Pancreas (tissue), 10 donors: ENCODE measurements at regions not wholly inside any gene's neighbourhood (a gene's known extent, or its start where the extent isn't known, plus 50 kb on each side); places are given as distances from the start of the nearest gene placed in this dataset.
A peak's percentile ranks its signal among the peaks of the same experiment; 100 is the strongest.

ENCODE experiments used
- ATAC-seq, 4 donors: fragments of 200-7000 bp; cut with Tn5 transposase; one replicate each; pipeline versions ENCODE4 v1.8.0 to v1.9.1; 2020; ENCODE audit warnings: mild to moderate bottlenecking in 4 of 4, moderate library complexity in 4 of 4
- DNase-seq, 6 donors: peaks; one replicate each; pipeline ENCODE4 v3.0.0-alpha.2; 2020
- FAIRE-seq: peaks from 2 replicates; lab custom pipeline; 2012; peaks lifted over from hg19 to GRCh38; lab: Jason Lieb, UNC
- H3K27ac ChIP-seq, 4 donors: fragments of 200-600 bp; sonication (generic); 1 replicate in 3 of 4; 2 replicates in 1 of 4; pipeline versions ENCODE4 v1.5.0 to v1.8.0; 2020
- H3K27me3 ChIP-seq, 4 donors: fragments of 200-600 bp; one replicate each; pipeline ENCODE4 v1.8.0; 2021
- H3K36me3 ChIP-seq, 3 donors: fragments of 200-600 bp; sonication (generic) in 1 of 3; one replicate each; pipeline versions ENCODE4 v1.5.0 to v1.8.0; 2020 to 2021
- H3K4me1 ChIP-seq, 3 donors: fragments of 200-600 bp; one replicate each; pipeline ENCODE4 v1.8.0; 2021
- H3K4me3 ChIP-seq, 4 donors: fragments of 200-600 bp; sonication (generic) in 2 of 4; one replicate each; pipeline versions ENCODE4 v1.5.0 to v1.8.0; 2020 to 2021
- H3K9me3 ChIP-seq, 4 donors: fragments of 200-600 bp; one replicate each; pipeline ENCODE4 v1.8.0; 2021
- WGBS, 2 donors: extraction: QIAGEN DNeasy Blood & Tissue Kit; methylation state at CpG; one replicate each; pipeline ENCODE4 v1.1.7; 2013; 5-methylcytosine and 5-hydroxymethylcytosine counted together
- intact Hi-C, 3 donors: fragments of 100-400 bp; cut with DNase I; formaldehyde crosslinking; loops; one replicate each; pipeline versions ENCODE4 v1.11.1 to v1.14.2; 2022
- TF ChIP-seq, protein P1 (sequence below), 4 donors: fragments of 200-600 bp; sonication (generic) in 3 of 4; IDR thresholded peaks; one replicate each; pipeline versions ENCODE4 v1.5.0 to v1.8.0; 2021; ENCODE audit warnings: antibody characterized with exemption in 4 of 4
- donor health status: healthy with polysubstance abuse.
- donor health status: DM: no; HTN: no; CAD: no; lungs with moderate emphysema.
- donor health status: DM: no; HTN: no; CAD: no.
- donor health status: control.
- donor health status: control.
- donor health status: Bipolar disorder and iron deficiency.
- donor health status: DM: yes; HTN: yes; CAD: no.
- donor health status: DM: no; HTN: no; CAD: no.
- donor health status: DM: no; HTN: no; CAD: no.
- donor health status: DM: yes; HTN: yes; CAD: no.

DNA sequence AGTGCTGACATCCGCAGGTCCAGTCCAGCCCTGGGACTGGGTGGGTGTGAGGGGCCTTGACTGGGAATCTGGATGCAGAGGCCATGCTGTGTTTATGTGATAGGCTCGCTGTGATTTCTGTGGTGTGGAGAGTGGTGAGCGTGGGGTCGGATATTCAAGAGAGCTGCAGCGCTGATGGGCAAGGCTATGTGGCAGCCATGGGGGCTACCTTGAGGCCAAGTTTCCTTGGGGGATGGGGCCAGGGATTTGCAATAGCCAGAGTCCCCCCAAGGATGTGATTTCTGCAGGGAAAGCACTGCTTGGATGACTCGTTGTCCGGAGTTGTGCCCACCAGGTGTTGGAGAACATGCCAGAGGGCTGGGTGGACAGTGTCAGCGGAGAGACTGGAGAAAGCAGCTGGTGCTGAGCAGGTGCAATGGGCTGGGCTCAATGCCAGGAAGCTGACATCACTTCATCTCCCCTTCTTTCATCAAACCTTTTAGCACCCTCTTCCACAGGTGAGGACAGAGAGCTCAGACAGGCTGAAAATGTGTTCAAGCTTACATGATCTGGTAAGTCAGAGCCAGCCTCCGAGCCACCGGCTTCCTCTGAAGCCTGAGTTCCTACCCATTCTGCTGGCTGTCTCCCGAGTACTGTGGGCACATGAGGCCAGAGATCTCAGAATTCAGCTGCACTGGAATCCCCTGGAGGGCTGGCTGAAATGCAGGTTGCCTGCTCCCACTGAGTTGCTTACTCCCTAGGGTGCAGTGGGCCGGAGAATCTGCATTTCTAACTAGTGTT is 132.9 kb downstream of the RHOU start:
- H3K27ac ChIP-seq = no peak overlapping the region
- FAIRE-seq (no peak), ATAC-seq (peak in 2 of 4 donors; percentile 39 to 42), DNase-seq (no peak)
- no peaks in the 10 kb centered on the region for H3K36me3 ChIP-seq
- no peaks in the 10 kb centered on the region for H3K27me3 ChIP-seq
- peaks cover 0 to 6% (median 4%) of the 10 kb centered on the region in 3 donors for H3K4me1 ChIP-seq
- TF ChIP-seq, protein P1, sequence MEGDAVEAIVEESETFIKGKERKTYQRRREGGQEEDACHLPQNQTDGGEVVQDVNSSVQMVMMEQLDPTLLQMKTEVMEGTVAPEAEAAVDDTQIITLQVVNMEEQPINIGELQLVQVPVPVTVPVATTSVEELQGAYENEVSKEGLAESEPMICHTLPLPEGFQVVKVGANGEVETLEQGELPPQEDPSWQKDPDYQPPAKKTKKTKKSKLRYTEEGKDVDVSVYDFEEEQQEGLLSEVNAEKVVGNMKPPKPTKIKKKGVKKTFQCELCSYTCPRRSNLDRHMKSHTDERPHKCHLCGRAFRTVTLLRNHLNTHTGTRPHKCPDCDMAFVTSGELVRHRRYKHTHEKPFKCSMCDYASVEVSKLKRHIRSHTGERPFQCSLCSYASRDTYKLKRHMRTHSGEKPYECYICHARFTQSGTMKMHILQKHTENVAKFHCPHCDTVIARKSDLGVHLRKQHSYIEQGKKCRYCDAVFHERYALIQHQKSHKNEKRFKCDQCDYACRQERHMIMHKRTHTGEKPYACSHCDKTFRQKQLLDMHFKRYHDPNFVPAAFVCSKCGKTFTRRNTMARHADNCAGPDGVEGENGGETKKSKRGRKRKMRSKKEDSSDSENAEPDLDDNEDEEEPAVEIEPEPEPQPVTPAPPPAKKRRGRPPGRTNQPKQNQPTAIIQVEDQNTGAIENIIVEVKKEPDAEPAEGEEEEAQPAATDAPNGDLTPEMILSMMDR (IDR thresholded peaks at IDR 0.05) = no peak
- WGBS, 2 donors = 82 to 83% methylated on average over 12 of the region's 12 CpGs
- no peaks in the 10 kb centered on the region for H3K9me3 ChIP-seq
- no peak overlapping the region for H3K4me3 ChIP-seq
- intact Hi-C loops = no loop called here

DNA sequence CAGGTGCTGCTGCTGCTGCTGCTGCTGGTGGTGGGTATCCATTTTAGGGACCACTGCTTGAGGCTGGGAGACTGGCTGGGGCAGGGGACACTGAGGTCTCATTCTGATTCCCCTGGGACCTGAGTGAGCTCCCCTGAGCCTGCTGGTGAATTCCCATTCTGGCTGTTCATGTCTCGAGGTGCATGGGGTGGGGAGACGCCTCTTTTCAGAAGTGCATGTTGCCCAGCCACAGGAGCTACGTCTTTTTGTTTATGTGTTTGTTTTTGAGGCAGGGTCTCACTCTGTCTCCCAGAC is 133.4 kb downstream of the RHOU start:
- DNase-seq (no peak), FAIRE-seq (no peak), ATAC-seq (no peak)
- Histone ChIP-seq H3K4me1 (peaks cover 0 to 6% (median 4%) of the 10 kb centered on the region in 3 donors), H3K9me3 (no peaks in the 10 kb centered on the region), H3K27ac (no peak overlapping the region), H3K36me3 (no peaks in the 10 kb centered on the region), H3K27me3 (no peaks in the 10 kb centered on the region), H3K4me3 (no peak overlapping the region)
- TF ChIP-seq, protein P1 (IDR thresholded peaks at IDR 0.05) = no peak
- intact Hi-C loops = no loop called here
- 88 to 89% methylated on average over 3 of the region's 3 CpGs for WGBS, 2 donors

DNA sequence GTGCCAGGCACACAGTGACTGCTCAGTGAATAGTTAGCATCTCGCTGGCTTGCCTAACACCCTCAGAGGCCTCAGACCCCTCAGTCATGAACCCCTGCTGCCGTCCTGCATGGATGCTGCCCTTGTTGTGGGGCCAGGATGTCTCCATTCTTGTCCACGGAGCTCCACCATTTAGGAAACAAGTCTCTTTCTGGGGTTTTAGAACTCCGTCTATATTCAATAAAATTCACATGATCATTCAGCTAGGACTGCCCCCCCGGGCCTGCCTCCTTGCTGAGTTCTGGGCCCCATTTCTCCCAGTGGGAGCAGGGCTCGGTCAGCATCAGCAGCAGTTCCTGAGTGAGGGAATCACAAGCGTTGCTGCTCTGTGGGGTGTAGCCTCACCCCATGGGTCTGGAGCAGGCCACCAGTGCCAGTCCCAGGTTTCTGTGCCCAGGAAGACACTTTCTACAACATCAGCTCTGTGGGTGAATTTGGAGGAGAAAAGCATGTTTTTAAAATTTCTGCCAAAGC is 134.1 kb downstream of the RHOU start:
- intact Hi-C loops = no loop called here
- Histone ChIP-seq H3K4me3 (no peak overlapping the region), H3K36me3 (no peaks in the 10 kb centered on the region), H3K9me3 (no peaks in the 10 kb centered on the region), H3K4me1 (peaks cover 0 to 2% (median under 1%) of the 10 kb centered on the region in 3 donors), H3K27me3 (no peaks in the 10 kb centered on the region), H3K27ac (no peak overlapping the region)
- TF ChIP-seq, protein P1 (IDR thresholded peaks at IDR 0.05) = no peak
- FAIRE-seq = no peak
- 80 to 88% methylated on average over 7 of the region's 7 CpGs for WGBS, 2 donors
- no peak for ATAC-seq
- DNase-seq = no peak

DNA sequence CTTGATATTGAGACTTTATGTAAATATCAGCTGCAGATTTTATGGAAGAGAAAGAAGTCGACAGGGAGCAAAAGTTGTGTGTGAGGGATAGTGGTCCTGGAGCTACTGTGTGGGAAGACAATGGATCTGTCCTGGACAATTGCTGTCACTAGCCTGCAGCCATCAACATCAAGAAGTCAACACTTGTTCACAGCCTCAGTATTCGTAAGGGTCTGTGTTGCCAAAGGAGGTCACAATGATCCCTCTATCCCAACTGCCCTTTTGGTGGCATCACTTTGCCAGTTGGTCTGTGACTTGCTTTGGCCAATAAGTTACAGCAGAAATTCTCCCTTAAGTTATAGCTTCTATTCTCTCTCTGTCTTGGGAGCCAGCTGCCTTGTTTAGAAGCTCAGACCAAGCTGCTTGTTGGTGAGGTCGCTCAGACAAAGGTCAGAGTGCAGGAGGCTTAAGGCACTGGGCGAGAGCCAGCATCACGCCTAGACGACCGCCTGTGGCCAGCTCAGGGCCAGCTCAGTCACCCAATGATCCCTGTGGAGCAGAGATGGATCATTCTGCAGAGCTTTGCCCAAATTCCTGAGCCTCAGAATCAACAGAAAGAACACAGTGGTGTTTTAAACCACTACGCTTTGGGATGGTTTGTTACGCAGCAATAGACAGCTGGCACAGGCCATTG is 134.9 kb downstream of the RHOU start:
- H3K4me3 ChIP-seq = no peak overlapping the region
- WGBS, 2 donors = 89 to 90% methylated on average over 9 of the region's 9 CpGs
- H3K36me3 ChIP-seq = no peaks in the 10 kb centered on the region
- DNase-seq = no peak
- FAIRE-seq = no peak
- ATAC-seq = no peak
- intact Hi-C loops = no loop called here
- no peaks in the 10 kb centered on the region for H3K4me1 ChIP-seq
- no peaks in the 10 kb centered on the region for H3K27me3 ChIP-seq
- H3K27ac ChIP-seq = no peak overlapping the region
- TF ChIP-seq, protein P1 (IDR thresholded peaks at IDR 0.05) = no peak
- no peaks in the 10 kb centered on the region for H3K9me3 ChIP-seq
